ENCODE measurements at regions not wholly inside any gene's neighbourhood (a gene's known extent, or its start where the extent isn't known, plus 50 kb on each side); places are given as distances from the start of the nearest gene placed in this dataset.

- Histone ChIP-seq H3K27ac (no peak overlapping the region), H3K4me3 (ENCODE audit: low read depth in 1 of 2, low read length in 1 of 2) (no peak overlapping the region), H3K9me3 (no peaks in the 10 kb centered on the region), H3K27me3 (no peaks in the 10 kb centered on the region), H3K36me3 (no peaks in the 10 kb centered on the region), H3K4me1 (ENCODE audit: control insufficient read depth in 1 of 2, insufficient read depth in 1 of 2, low read depth in 1 of 2, low read length in 1 of 2) (no peaks in the 10 kb centered on the region)
- no peak for TF ChIP-seq CTCF (IDR thresholded peaks at IDR 0.05)
These were observed 471.9 kb upstream of the HS6ST1 start for GRCh38 chr2:128790541-128791001.

GRCh38 chr2:128791120-128791984, 472.7 kb upstream of the HS6ST1 start:
- Histone ChIP-seq H3K4me1 (ENCODE audit: control insufficient read depth in 1 of 2, insufficient read depth in 1 of 2, low read depth in 1 of 2, low read length in 1 of 2) (no peaks in the 10 kb centered on the region), H3K9me3 (no peaks in the 10 kb centered on the region), H3K36me3 (no peaks in the 10 kb centered on the region), H3K27ac (no peak overlapping the region), H3K4me3 (ENCODE audit: low read depth in 1 of 2, low read length in 1 of 2) (no peak overlapping the region), H3K27me3 (no peaks in the 10 kb centered on the region)
- no peak for TF ChIP-seq CTCF (IDR thresholded peaks at IDR 0.05)

GRCh38 chr2:128791985-128792320, 473.3 kb upstream of the HS6ST1 start:
- no peaks in the 10 kb centered on the region for H3K27me3 ChIP-seq
- no peaks in the 10 kb centered on the region for H3K36me3 ChIP-seq
- H3K4me1 ChIP-seq (ENCODE audit: control insufficient read depth in 1 of 2, insufficient read depth in 1 of 2, low read depth in 1 of 2, low read length in 1 of 2), result no peaks in the 10 kb centered on the region
- H3K4me3 ChIP-seq (ENCODE audit: low read depth in 1 of 2, low read length in 1 of 2), result no peak overlapping the region
- H3K9me3 ChIP-seq, result no peaks in the 10 kb centered on the region
- no peak overlapping the region for H3K27ac ChIP-seq
- TF ChIP-seq CTCF (IDR thresholded peaks at IDR 0.05), result no peak

- Histone ChIP-seq H3K4me3 (ENCODE audit: low read depth in 1 of 2, low read length in 1 of 2) (no peak overlapping the region), H3K27ac (no peak overlapping the region), H3K4me1 (ENCODE audit: control insufficient read depth in 1 of 2, insufficient read depth in 1 of 2, low read depth in 1 of 2, low read length in 1 of 2) (no peaks in the 10 kb centered on the region), H3K27me3 (no peaks in the 10 kb centered on the region), H3K9me3 (no peaks in the 10 kb centered on the region), H3K36me3 (no peaks in the 10 kb centered on the region)
- no peak for TF ChIP-seq CTCF (IDR thresholded peaks at IDR 0.05)
These were observed 473.9 kb upstream of the HS6ST1 start for GRCh38 chr2:128792476-128793054.

- Histone ChIP-seq H3K4me1 (ENCODE audit: control insufficient read depth in 1 of 2, insufficient read depth in 1 of 2, low read depth in 1 of 2, low read length in 1 of 2) (no peaks in the 10 kb centered on the region), H3K27me3 (no peaks in the 10 kb centered on the region), H3K27ac (no peak overlapping the region), H3K4me3 (ENCODE audit: low read depth in 1 of 2, low read length in 1 of 2) (no peak overlapping the region), H3K36me3 (no peaks in the 10 kb centered on the region), H3K9me3 (no peaks in the 10 kb centered on the region)
- TF ChIP-seq CTCF (IDR thresholded peaks at IDR 0.05), result no peak
These were observed 474.7 kb upstream of the HS6ST1 start for GRCh38 chr2:128793404-128793803.
